Vagina (tissue), 2 donors: ENCODE measurements at regions not wholly inside any gene's neighbourhood (a gene's known extent, or its start where the extent isn't known, plus 50 kb on each side); places are given as distances from the start of the nearest gene placed in this dataset.

Experiments
- DNase-seq, 2 donors: peaks; one replicate each; pipeline ENCODE4 v3.0.0-alpha.2; 2017; ENCODE audit errors: extremely low spot score in 2 of 2
- H3K27ac ChIP-seq: fragments of 200-600 bp; sonication (generic); one replicate; pipeline ENCODE4 v1.5.1; 2019
- H3K27me3 ChIP-seq: fragments of 200-600 bp; sonication (generic); one replicate; pipeline ENCODE4 v1.5.1; 2019
- H3K36me3 ChIP-seq, 2 donors: fragments of 200-600 bp; sonication (generic); one replicate each; pipeline ENCODE4 v1.5.1; 2017 to 2019
- H3K4me1 ChIP-seq: fragments of 200-600 bp; sonication (generic); one replicate; pipeline ENCODE4 v1.5.1; 2019
- H3K4me3 ChIP-seq, 2 donors: fragments of 200-600 bp; sonication (generic); 1 replicate in 1 of 2; 2 replicates in 1 of 2; pipeline ENCODE4 v1.5.1; 2016 to 2019
- H3K9me3 ChIP-seq: fragments of 200-600 bp; sonication (generic); one replicate; pipeline ENCODE4 v1.5.1; 2019
- CTCF ChIP-seq, 3 experiments: fragments of 450-650 bp in 2 of 3; fragments of 200-600 bp in 1 of 3; sonication (generic) in 1 of 3; IDR thresholded peaks; one replicate each; pipeline ENCODE4 v1.5.1; 2017 to 2019; ENCODE audit warnings: antibody characterized with exemption in 3 of 3, mild to moderate bottlenecking in 2 of 3, moderate library complexity in 2 of 3
- POLR2A ChIP-seq, 2 donors: fragments of 450-650 bp; IDR thresholded peaks; one replicate each; pipeline ENCODE4 v1.6.1; 2017; ENCODE audit warnings: antibody characterized with exemption in 2 of 2, mild to moderate bottlenecking in 2 of 2, moderate library complexity in 2 of 2
- POLR2AphosphoS5 ChIP-seq, 2 donors: sonication (generic); formaldehyde crosslinking; IDR thresholded peaks; one replicate each; pipeline ENCODE4 v1.9.0; 2017; ENCODE audit warnings: antibody characterized with exemption in 2 of 2, mild to moderate bottlenecking in 2 of 2, low read depth in 1 of 2; ENCODE audit not compliant: insufficient read depth in 1 of 2
- intact Hi-C: fragments of 100-400 bp; cut with DNase I; formaldehyde crosslinking; loops from one replicate; pipeline ENCODE4 v1.15.1; 2023

DNA sequence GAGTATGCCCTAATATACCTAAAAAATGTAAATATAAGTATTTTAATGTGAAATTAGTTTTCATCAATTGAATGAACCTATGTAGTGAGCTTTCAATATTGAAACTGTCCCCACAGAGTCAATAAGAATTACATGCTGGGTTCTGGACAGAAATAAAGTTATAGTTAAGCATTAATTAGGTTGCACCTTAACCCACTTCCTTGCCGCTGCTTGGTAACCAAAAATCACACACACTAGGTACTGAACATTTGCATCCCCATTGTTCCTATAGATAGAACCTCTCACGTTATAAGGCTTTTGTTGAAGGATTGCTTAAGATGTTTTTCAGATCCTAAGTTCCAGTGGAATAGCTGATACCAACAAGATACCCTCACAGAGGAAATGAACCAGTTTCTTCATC, 237.1 kb upstream of the OPRM1 start:
- DNase-seq: no peak
- intact Hi-C loops: no loop called here
- H3K4me1 ChIP-seq: no peaks in the 10 kb centered on the region
- no peak for TF ChIP-seq CTCF (IDR thresholded peaks at IDR 0.05)
- no peak overlapping the region for H3K27ac ChIP-seq
- no peaks in the 10 kb centered on the region for H3K27me3 ChIP-seq
- no peaks in the 10 kb centered on the region for H3K36me3 ChIP-seq
- H3K4me3 ChIP-seq: no peak overlapping the region
- H3K9me3 ChIP-seq: no peaks in the 10 kb centered on the region

DNA sequence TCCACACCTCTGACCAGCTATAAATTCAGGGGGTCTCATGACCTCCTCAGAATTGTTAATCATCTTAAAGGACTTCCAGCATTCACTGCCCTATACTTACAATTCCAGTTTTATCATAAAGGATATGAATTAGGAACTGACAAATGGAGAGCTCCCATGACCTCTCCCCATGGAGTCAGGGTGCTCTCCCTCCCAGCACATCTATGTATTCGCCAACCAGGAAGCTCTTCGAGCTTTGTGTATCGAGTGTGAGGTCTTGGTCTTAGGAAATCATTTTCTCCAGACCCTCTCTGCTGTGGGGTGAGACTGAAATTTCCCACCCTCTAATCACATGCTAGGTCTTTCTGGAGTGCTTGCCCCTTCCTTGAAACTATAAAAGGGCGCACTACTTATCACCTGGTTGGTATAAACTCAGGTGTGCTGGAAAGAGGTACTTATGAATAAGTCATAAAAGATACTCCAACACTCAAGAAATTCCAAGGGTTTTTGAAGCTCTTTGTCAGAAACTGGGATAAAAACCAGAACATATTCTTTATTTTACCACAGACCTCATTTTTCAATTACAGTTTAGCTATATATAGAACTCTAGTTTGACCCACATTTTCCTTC, 238.4 kb upstream of the OPRM1 start:
- Histone ChIP-seq H3K27me3 (no peaks in the 10 kb centered on the region), H3K4me3 (no peak overlapping the region), H3K9me3 (no peaks in the 10 kb centered on the region), H3K36me3 (no peaks in the 10 kb centered on the region), H3K27ac (no peak overlapping the region), H3K4me1 (no peaks in the 10 kb centered on the region)
- DNase-seq: no peak
- intact Hi-C loops: no loop called here
- TF ChIP-seq POLR2A (IDR thresholded peaks at IDR 0.05): no peak
- no peak for TF ChIP-seq CTCF (IDR thresholded peaks at IDR 0.05)
- no peak for TF ChIP-seq POLR2AphosphoS5 (IDR thresholded peaks at IDR 0.05; ENCODE audit: insufficient read depth in 1 of 2, low read depth in 1 of 2)

DNA sequence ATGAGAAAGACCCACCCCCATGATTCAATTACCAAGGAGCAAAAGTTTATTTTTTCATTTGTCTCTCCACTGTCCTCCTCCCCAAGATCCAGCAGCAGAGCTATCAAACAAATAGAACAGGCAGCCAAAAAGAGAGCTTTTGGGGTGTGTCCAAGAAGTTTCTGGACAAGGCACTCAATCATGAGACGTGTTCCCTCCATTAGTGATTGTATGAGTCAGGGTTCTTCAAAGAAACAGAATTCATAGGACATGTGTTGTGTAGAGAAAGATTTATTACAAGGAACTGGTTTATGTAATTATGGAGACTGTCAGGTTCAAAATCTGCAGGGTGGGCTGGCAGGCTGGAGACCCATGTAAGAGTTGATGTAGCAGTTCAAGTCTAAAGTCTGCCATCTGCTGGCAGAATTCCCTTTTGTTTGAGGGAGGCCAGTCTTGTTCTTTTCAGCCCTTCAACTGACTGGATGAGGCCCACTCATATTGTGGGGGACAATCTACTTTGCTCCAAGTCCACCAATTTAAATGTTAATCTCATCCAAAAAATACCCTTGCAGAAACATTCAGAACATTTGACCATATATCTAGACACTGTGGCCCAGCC, 248.1 kb upstream of the OPRM1 start:
- intact Hi-C loops: no loop called here
- TF ChIP-seq POLR2A (IDR thresholded peaks at IDR 0.05) (no peak), CTCF (IDR thresholded peaks at IDR 0.05) (no peak), POLR2AphosphoS5 (IDR thresholded peaks at IDR 0.05; ENCODE audit: insufficient read depth in 1 of 2, low read depth in 1 of 2) (no peak)
- no peaks in the 10 kb centered on the region for H3K36me3 ChIP-seq
- no peaks in the 10 kb centered on the region for H3K9me3 ChIP-seq
- no peaks in the 10 kb centered on the region for H3K27me3 ChIP-seq
- H3K27ac ChIP-seq: no peak overlapping the region
- no peak overlapping the region for H3K4me3 ChIP-seq
- no peaks in the 10 kb centered on the region for H3K4me1 ChIP-seq
- no peak for DNase-seq

DNA sequence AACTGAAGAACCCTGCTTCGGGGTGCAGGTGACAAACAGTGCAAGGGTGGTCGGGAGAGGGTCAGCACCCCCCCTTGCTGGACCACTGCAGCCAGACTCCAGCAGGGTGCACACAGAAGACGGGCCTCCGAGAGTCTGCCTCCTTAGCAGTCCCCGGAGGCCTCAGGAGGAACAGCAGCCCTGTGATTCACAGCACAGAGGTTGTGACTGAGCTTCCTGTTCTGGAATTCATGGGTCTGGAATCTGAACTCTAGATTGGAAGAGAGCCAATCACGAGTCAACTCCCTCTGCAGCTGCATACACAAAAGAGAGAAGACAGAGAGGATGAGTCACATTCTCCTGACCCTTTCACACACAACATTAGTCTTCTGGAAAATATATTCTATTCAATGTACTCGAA, 249.0 kb upstream of the OPRM1 start:
- Histone ChIP-seq H3K27me3 (no peaks in the 10 kb centered on the region), H3K4me1 (no peaks in the 10 kb centered on the region), H3K36me3 (no peaks in the 10 kb centered on the region), H3K4me3 (no peak overlapping the region), H3K9me3 (no peaks in the 10 kb centered on the region), H3K27ac (no peak overlapping the region)
- no peak for TF ChIP-seq POLR2A (IDR thresholded peaks at IDR 0.05)
- no peak for TF ChIP-seq POLR2AphosphoS5 (IDR thresholded peaks at IDR 0.05; ENCODE audit: insufficient read depth in 1 of 2, low read depth in 1 of 2)
- no peak for TF ChIP-seq CTCF (IDR thresholded peaks at IDR 0.05)
- no peak for DNase-seq
- intact Hi-C loops: no loop called here

DNA sequence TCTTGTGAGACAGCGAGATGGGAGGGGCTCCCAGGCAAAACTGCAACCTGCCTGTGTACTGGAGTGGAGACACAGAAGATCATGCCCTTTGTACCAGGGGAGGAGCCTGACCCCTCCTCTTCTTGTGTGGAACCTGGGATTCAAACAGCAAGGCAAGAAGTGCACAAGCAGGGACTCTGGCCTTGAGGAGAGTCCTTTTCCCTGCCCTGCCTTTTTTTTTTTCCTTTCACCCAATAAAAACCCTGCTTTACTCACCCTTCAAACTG, 251.8 kb upstream of the OPRM1 start:
- H3K9me3 ChIP-seq: no peaks in the 10 kb centered on the region
- TF ChIP-seq POLR2A (IDR thresholded peaks at IDR 0.05): no peak
- TF ChIP-seq POLR2AphosphoS5 (IDR thresholded peaks at IDR 0.05; ENCODE audit: insufficient read depth in 1 of 2, low read depth in 1 of 2): no peak
- TF ChIP-seq CTCF (IDR thresholded peaks at IDR 0.05): no peak
- no peaks in the 10 kb centered on the region for H3K4me1 ChIP-seq
- intact Hi-C loops: no loop called here
- no peak overlapping the region for H3K4me3 ChIP-seq
- no peak overlapping the region for H3K27ac ChIP-seq
- no peak for DNase-seq
- H3K36me3 ChIP-seq: no peaks in the 10 kb centered on the region
- H3K27me3 ChIP-seq: no peaks in the 10 kb centered on the region
